B cell (primary cell): ENCODE measurements at regions not wholly inside any gene's neighbourhood (a gene's known extent, or its start where the extent isn't known, plus 50 kb on each side); places are given as distances from the start of the nearest gene placed in this dataset.
"Not testable (repeated sequence)": the region's sequence is repeated elsewhere in the genome, so short reads cannot be mapped to it uniquely, and the experiment has no call there.

ENCODE experiments used
- EZH2 ChIP-seq: IDR thresholded peaks from 2 replicates; pipeline ENCODE4 v1.6.1; 2012; ENCODE audit warnings: borderline replicate concordance, low read depth, mild to moderate bottlenecking, moderate library complexity, low read length; ENCODE audit not compliant: insufficient read depth, poor library complexity, severe bottlenecking
- TF ChIP-seq, protein P1 (sequence below): fragments of 200-600 bp; IDR thresholded peaks from one replicate; pipeline ENCODE4 v1.8.0; 2022; ENCODE audit warnings: antibody characterized with exemption, mild to moderate bottlenecking

GRCh38 chr3:124075090-124075489 lies 83.2 kb upstream of the ROPN1 start:
- TF ChIP-seq, protein P1, sequence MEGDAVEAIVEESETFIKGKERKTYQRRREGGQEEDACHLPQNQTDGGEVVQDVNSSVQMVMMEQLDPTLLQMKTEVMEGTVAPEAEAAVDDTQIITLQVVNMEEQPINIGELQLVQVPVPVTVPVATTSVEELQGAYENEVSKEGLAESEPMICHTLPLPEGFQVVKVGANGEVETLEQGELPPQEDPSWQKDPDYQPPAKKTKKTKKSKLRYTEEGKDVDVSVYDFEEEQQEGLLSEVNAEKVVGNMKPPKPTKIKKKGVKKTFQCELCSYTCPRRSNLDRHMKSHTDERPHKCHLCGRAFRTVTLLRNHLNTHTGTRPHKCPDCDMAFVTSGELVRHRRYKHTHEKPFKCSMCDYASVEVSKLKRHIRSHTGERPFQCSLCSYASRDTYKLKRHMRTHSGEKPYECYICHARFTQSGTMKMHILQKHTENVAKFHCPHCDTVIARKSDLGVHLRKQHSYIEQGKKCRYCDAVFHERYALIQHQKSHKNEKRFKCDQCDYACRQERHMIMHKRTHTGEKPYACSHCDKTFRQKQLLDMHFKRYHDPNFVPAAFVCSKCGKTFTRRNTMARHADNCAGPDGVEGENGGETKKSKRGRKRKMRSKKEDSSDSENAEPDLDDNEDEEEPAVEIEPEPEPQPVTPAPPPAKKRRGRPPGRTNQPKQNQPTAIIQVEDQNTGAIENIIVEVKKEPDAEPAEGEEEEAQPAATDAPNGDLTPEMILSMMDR: not testable (repeated sequence)
- not testable (repeated sequence) for TF ChIP-seq EZH2
